GM12872 (cell line): ENCODE measurements at regions not wholly inside any gene's neighbourhood (a gene's known extent, or its start where the extent isn't known, plus 50 kb on each side); places are given as distances from the start of the nearest gene placed in this dataset.

Experiments used
- TF ChIP-seq, protein P1 (sequence below): IDR thresholded peaks from 3 replicates; pipeline ENCODE4 v1.5.1; 2011; ENCODE audit warnings: low read depth, mild to moderate bottlenecking, low read length, moderate library complexity; ENCODE audit not compliant: insufficient read depth

DNA sequence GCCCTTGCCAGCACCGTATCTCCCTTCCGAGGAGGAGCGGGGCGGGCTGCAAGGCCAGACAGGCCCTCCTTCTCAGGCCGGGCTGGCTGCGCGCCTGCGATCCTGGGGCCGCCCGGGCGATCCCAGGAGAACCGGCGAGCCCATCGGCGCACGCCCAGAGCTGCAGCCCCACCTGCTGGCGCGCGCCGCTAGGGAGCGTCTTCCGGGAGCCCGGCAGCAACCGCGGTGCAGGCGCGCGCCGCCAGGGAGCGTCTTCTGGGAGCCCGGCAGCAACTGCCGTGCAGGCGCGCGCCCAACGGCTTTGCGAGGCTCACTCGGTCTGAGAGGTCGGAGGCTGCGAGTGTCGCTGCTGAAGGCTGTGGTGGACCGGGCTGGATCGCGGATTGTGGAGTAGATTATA is 915.9 kb downstream of the FOXD4L5 start:
- TF ChIP-seq, protein P1, sequence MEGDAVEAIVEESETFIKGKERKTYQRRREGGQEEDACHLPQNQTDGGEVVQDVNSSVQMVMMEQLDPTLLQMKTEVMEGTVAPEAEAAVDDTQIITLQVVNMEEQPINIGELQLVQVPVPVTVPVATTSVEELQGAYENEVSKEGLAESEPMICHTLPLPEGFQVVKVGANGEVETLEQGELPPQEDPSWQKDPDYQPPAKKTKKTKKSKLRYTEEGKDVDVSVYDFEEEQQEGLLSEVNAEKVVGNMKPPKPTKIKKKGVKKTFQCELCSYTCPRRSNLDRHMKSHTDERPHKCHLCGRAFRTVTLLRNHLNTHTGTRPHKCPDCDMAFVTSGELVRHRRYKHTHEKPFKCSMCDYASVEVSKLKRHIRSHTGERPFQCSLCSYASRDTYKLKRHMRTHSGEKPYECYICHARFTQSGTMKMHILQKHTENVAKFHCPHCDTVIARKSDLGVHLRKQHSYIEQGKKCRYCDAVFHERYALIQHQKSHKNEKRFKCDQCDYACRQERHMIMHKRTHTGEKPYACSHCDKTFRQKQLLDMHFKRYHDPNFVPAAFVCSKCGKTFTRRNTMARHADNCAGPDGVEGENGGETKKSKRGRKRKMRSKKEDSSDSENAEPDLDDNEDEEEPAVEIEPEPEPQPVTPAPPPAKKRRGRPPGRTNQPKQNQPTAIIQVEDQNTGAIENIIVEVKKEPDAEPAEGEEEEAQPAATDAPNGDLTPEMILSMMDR, result peak; percentile 23; the same call in 1 of the 3 replicates
